Mammary epithelial cell (primary cell): ENCODE measurements at regions not wholly inside any gene's neighbourhood (a gene's known extent, or its start where the extent isn't known, plus 50 kb on each side); places are given as distances from the start of the nearest gene placed in this dataset.
"Not testable (repeated sequence)": the region's sequence is repeated elsewhere in the genome, so short reads cannot be mapped to it uniquely, and the experiment has no call there.

ENCODE experiments used
- CTCF ChIP-seq, 2 donors: IDR thresholded peaks in 1 of 2; conservative IDR thresholded peaks in 1 of 2; 2 replicates each; pipeline ENCODE4 v1.5.1; 2011 to 2012; ENCODE audit warnings: inconsistent platforms in 2 of 2, low read length in 2 of 2, mild to moderate bottlenecking in 2 of 2, control low read depth in 1 of 2, low read depth in 1 of 2; ENCODE audit not compliant: insufficient read depth in 1 of 2; ENCODE audit errors: extremely low read depth in 1 of 2
- EZH2 ChIP-seq: IDR thresholded peaks from 2 replicates; pipeline ENCODE4 v1.6.1; 2012; ENCODE audit warnings: low read length, inconsistent platforms, borderline replicate concordance

DNA sequence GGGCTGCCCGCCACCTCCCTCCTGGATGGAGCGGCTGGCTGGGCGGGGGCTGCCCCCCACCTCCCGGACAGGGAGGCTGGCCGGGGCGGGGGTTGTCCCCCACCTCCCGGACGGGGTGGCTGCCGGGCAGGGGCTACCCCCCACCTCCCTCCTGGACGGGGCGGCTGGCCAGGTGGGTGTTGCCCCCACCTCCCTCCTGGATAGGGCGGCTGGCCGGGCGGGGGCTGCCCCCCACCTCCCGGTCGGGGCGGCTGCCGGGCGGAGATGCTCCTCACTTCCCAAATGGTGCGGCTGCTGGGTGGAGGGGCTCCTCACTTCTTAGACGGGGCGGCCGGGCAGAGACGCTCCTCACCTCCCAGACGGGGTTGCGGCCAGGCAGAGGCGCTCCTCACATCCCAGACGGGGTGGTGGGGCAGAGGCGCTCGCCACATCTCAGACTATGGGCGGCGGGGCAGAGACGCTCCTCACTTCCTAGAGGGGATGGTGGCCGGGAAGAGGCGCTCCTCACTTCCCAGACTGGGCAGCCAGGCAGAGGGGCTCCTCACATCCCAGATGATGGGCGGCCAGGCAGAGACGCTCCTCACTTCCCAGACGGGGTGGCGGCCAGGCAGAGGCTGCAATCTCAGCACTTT, 153.9 kb upstream of the OR4C13 start:
- TF ChIP-seq CTCF (conservative IDR thresholded peaks at IDR 0.05 in 1 of 2, IDR thresholded peaks at IDR 0.05 in 1 of 2; ENCODE audit: extremely low read depth in 1 of 2, insufficient read depth in 1 of 2, low read depth in 1 of 2, low read length in 2 of 2); EZH2: not testable (repeated sequence)
